Midbrain (tissue), 1 donor: ENCODE measurements at regions not wholly inside any gene's neighbourhood (a gene's known extent, or its start where the extent isn't known, plus 50 kb on each side); places are given as distances from the start of the nearest gene placed in this dataset.
"Not testable (repeated sequence)": the region's sequence is repeated elsewhere in the genome, so short reads cannot be mapped to it uniquely, and the experiment has no call there.

Experiments used
- DNase-seq: peaks from one replicate; lab custom pipeline; 2025; lab: John Stamatoyannopoulos, UW

DNA sequence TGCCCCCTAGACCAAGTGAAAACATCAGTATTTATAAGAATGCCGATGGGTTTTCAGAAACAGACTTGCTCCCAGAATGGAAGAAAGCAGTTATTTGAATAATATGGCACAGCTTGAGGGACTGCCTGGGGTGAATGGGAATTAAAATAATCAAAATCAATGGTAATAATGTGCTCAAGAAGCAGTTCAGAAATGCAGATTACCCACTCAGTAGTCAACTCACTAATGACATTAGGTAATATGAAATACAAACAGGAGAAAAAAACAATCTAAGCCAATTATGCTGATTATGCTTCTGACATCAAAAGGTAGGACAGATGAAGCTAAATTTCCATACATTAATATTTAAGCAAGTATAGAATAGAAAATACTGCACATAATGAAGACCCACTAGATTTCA is 179.3 kb downstream of the ENC1 start:
- DNase-seq = no peak

DNA sequence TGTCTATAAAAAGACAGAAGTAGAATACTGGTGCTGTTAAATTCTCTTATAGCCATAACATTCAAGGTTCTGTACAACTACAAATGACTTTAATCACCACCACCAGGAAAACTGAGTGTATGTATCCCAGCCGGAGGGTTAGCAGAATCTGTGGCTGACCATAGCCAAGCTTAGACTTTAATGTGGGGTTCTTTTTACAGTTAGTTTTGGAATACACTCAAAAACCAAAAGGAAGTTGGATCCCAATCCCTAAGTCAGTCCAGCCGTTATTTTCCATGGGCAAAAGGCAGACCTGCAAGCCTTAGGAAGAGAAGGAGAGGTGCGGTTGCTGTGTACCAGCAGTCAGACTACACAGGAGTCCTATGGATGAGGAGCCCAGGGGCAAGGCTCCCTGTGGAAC is 179.8 kb downstream of the ENC1 start:
- DNase-seq = no peak

DNA sequence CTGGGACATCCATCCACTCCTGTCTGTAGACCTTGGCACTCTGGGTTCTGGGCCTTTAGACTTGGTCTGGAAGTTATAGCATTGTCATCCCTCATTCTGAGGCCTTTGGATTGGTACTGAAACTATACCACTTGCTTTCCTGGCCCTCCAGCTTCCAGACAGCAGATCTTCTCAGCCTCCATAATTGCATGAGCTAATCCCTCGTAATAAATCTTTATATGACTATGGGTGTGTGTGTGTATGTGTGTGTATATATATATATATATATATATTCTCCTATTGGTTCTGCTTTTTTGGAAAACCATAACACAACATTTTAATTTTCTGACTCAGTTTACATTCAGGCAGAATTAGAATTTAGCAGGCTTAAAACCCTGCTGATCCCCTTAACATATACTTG is 180.5 kb downstream of the ENC1 start:
- no peak for DNase-seq

- no peak for DNase-seq
These were observed 182.7 kb downstream of the ENC1 start for GRCh38 chr5:74457876-74458275.

- no peak for DNase-seq
These were observed 186.1 kb downstream of the ENC1 start for GRCh38 chr5:74454263-74455030.

DNA sequence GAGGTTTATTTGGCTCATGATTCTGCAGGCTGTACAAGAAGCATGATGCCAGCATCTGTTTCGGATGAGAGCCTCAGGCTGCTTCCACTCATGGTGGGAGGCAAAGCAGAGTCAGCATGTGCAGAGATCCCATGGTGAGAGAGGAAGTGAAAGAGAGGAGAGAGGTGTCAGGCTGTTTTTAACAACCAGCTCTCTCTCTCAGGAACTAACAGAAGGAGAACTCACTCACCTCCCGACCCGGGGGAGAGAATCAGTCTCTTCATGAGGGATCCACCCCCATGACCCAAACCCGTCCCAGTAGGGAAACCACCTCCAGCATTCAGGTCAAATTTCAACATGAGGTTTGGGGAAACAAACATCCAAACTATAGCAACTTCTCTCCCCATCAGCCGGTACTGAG is 187.7 kb downstream of the ENC1 start:
- no peak for DNase-seq

- DNase-seq = no peak
These were observed 190.4 kb downstream of the ENC1 start for GRCh38 chr5:74450095-74450494.

GRCh38 chr5:74446725-74447241 is 193.7 kb downstream of the ENC1 start:
- DNase-seq = no peak

DNA sequence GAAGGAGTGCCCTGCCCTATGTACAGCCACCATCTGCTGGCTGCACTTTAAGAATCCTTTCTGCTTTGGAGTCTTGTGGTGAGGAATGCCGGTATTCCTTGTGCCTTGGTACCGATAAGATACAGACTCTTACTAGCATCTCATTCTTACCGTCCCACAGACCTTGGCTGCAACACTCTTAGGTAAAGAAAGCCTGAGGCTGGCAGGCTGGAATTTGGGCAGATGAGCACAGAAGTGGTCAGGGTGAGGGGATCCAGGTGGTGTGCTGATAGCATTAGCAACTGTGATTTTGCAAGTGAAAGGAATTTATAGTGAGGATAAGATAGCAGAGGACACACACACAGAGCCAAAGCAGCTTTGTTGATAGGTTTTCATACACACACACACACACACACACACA is 198.1 kb downstream of the ENC1 start:
- no peak for DNase-seq

DNA sequence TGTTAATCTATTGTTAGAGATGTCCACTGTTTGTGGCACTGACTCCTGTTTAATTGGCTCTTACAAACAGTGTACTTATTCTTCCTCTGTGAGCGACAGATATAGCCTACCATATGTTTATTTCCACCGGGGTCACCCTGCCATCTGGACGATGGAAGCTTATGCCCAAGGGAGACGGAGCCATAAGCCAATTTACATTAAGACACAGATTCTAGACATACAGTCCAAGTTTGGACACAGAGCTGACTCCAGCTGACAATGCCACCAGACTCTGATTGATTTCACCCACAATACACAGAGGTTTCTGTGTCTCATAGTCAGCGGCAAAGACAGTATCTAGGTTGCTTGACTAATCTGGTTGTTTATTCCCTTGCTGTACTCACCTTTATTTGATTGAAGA is 198.9 kb downstream of the ENC1 start:
- DNase-seq = no peak

DNA sequence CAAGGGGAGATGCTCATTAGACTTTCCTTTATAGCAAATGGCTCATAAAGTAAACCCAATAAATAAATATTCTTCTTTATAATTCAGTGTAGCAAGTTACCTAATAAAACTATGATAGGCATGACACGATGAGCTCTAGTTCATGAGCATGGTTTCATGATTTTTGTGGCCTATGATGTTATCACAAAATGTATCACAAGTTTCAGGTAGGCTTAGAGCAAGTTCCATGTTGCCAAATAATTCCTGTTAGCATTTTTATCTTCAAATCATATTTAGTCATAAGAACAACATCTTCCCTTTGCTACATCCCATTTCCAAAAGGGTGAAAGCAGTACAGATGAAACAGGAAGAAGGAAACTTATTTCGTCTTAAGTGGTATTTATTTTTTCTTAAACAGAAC is 200.2 kb downstream of the ENC1 start:
- no peak for DNase-seq

- DNase-seq = not testable (repeated sequence)
These were observed 202.7 kb downstream of the ENC1 start for GRCh38 chr5:74437870-74438269.

GRCh38 chr5:74433896-74434829 is 206.4 kb downstream of the ENC1 start:
- no peak for DNase-seq

GRCh38 chr5:74433255-74433895 is 207.2 kb downstream of the ENC1 start:
- no peak for DNase-seq

GRCh38 chr5:74432721-74433120 is 207.8 kb downstream of the ENC1 start:
- no peak for DNase-seq

GRCh38 chr5:74432216-74432615 is 208.3 kb downstream of the ENC1 start:
- no peak for DNase-seq

DNA sequence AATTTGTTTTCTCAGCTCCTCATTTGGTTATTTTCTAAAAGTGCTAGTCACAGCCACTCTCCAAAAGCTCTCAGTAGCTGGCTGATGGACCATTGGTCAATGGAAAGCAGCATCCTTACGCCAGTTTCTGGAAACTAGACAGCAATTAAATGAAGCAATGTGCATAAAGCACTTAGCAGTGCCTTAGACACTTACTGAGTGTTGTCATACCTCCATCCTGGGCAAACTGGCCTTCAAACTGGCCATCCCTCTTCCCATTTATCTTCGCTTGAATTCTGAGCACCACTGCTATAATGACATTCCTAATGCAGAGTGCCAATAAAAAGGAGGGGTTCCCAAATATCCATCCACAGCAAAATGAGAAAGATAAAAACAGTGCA is 209.2 kb downstream of the ENC1 start:
- no peak for DNase-seq

- DNase-seq = no peak
These were observed 209.8 kb downstream of the ENC1 start for GRCh38 chr5:74430631-74431289.

- no peak for DNase-seq
These were observed 211.0 kb downstream of the ENC1 start for GRCh38 chr5:74429495-74429894.

DNA sequence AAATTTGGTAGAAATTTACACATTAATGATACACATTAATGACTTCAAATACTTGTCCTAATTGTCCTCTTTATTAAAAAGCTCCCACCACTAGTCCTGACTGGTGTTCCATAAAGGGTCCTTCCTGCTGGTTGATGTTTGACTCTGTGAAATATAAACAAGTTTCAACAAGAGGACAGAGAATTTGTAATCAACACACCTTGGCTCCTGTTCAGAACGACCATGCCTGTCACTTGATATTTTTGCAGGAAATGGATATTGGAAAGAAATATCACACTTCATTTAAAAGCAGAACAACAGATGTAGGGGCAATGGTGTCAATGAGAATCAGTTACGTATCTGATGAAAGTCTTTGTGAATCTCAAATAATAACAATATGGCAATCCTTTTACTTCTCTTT is 211.7 kb downstream of the ENC1 start:
- DNase-seq = no peak

DNA sequence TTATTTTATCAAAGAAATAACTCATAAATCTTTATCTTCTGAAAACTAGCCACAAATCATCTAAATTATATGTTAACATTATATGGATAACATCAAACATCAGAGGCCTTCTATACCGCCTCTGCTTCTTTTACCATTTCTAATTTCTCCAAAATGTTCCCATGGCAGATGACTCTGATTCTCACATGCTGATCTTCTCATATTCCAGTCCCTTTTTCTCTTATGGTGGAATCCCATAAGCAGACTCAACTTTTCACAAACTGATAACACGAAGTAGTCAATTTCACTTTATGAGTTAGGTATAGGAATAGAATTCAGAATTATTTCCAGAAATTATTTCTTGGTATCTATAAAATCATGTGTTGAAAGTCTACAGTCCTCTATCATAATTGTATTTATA is 212.3 kb downstream of the ENC1 start:
- no peak for DNase-seq

- no peak for DNase-seq
These were observed 214.0 kb downstream of the ENC1 start for GRCh38 chr5:74426506-74426905.
